DND-41 (cell line): ENCODE measurements at regions not wholly inside any gene's neighbourhood (a gene's known extent, or its start where the extent isn't known, plus 50 kb on each side); places are given as distances from the start of the nearest gene placed in this dataset.
"Not testable (repeated sequence)": the region's sequence is repeated elsewhere in the genome, so short reads cannot be mapped to it uniquely, and the experiment has no call there.

Experiments
- ATAC-seq: fragments of 200-7000 bp; cut with Tn5 transposase; 3 replicates; pipeline ENCODE4 v1.9.1; 2021; ENCODE audit warnings: low read depth; ENCODE audit not compliant: insufficient read depth
- DNase-seq: peaks from one replicate; pipeline ENCODE4 v3.0.0-alpha.2; 2020
- H2AFZ ChIP-seq: 2 replicates; pipeline ENCODE4 v1.6.0; 2012; ENCODE audit warnings: low read depth, low read length
- H3K27ac ChIP-seq: 2 replicates; pipeline ENCODE4 v1.5.1; 2012; ENCODE audit warnings: low read length, inconsistent platforms
- H3K27me3 ChIP-seq: fragments of 200-600 bp; sonication (generic); 2 replicates; pipeline ENCODE4 v1.6.0; 2012; ENCODE audit warnings: low read length, mild to moderate bottlenecking, inconsistent platforms; ENCODE audit not compliant: insufficient read depth, poor library complexity
- H3K36me3 ChIP-seq: 2 replicates; pipeline ENCODE4 v1.5.1; 2012; ENCODE audit warnings: low read length, inconsistent platforms; ENCODE audit not compliant: insufficient read depth
- H3K4me1 ChIP-seq: 2 replicates; pipeline ENCODE4 v1.5.1; 2012; ENCODE audit warnings: mild to moderate bottlenecking, low read length; ENCODE audit not compliant: insufficient read depth
- H3K4me2 ChIP-seq: 2 replicates; pipeline ENCODE4 v1.6.0; 2012; ENCODE audit warnings: mild to moderate bottlenecking, moderate library complexity, low read length, inconsistent platforms; ENCODE audit not compliant: insufficient read depth
- H3K4me3 ChIP-seq, 2 experiments: fragments of 200-600 bp in 1 of 2; shearing (Covaris generic) in 1 of 2; 2 replicates each; pipeline ENCODE4 v1.5.1; 2012 to 2016; ENCODE audit warnings: inconsistent platforms in 2 of 2, low read length in 2 of 2, mild to moderate bottlenecking in 2 of 2, low read depth in 1 of 2, moderate library complexity in 1 of 2
- H3K79me2 ChIP-seq: 2 replicates; pipeline ENCODE4 v1.6.0; 2012; ENCODE audit warnings: low read length, inconsistent platforms; ENCODE audit not compliant: insufficient read depth
- H3K9ac ChIP-seq: 2 replicates; pipeline ENCODE4 v1.6.0; 2012; ENCODE audit warnings: low read depth, mild to moderate bottlenecking, inconsistent platforms, low read length, moderate library complexity
- H3K9me3 ChIP-seq: 2 replicates; pipeline ENCODE4 v1.5.1; 2012; ENCODE audit warnings: low read length, moderate library complexity, mild to moderate bottlenecking, inconsistent platforms; ENCODE audit not compliant: insufficient read depth, severe bottlenecking
- H4K20me1 ChIP-seq: 2 replicates; pipeline ENCODE4 v1.6.0; 2012; ENCODE audit warnings: low read length; ENCODE audit not compliant: insufficient read depth
- EZH2 ChIP-seq: IDR thresholded peaks from 3 replicates; pipeline ENCODE4 v1.6.1; 2012; ENCODE audit warnings: borderline replicate concordance, low read depth, mild to moderate bottlenecking, moderate library complexity, low read length, inconsistent platforms; ENCODE audit not compliant: severe bottlenecking
- TF ChIP-seq, protein P1 (sequence below): IDR thresholded peaks from 2 replicates; pipeline ENCODE4 v1.5.1; 2012; ENCODE audit warnings: borderline replicate concordance, low read length, moderate library complexity, mild to moderate bottlenecking; ENCODE audit not compliant: poor library complexity, severe bottlenecking; ENCODE audit errors: extremely low read depth

DNA sequence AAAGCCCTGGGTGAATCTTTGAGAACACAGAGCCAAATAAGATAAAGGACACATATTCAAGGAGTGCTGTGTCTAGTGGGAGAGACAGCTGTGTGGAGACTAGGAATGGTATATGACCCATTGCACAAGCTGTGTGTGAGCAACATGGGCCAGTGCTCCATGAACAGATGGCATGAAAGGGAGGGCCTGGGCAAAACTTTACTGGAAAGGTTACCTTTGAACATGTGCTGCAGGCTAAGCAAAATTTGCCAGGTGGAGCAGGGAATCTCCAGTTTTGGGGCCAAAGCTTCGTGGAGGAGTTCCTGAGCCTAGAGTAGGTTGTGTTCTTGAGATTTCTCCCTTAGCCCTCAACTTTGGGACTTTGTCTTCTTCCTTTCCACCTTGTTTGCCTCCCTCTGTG, 446.1 kb upstream of the PROX1 start:
- H3K36me3 ChIP-seq, result no peaks in the 10 kb centered on the region
- H3K9me3 ChIP-seq, result no peaks in the 10 kb centered on the region
- TF ChIP-seq, protein P1, sequence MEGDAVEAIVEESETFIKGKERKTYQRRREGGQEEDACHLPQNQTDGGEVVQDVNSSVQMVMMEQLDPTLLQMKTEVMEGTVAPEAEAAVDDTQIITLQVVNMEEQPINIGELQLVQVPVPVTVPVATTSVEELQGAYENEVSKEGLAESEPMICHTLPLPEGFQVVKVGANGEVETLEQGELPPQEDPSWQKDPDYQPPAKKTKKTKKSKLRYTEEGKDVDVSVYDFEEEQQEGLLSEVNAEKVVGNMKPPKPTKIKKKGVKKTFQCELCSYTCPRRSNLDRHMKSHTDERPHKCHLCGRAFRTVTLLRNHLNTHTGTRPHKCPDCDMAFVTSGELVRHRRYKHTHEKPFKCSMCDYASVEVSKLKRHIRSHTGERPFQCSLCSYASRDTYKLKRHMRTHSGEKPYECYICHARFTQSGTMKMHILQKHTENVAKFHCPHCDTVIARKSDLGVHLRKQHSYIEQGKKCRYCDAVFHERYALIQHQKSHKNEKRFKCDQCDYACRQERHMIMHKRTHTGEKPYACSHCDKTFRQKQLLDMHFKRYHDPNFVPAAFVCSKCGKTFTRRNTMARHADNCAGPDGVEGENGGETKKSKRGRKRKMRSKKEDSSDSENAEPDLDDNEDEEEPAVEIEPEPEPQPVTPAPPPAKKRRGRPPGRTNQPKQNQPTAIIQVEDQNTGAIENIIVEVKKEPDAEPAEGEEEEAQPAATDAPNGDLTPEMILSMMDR, result no peak
- no peak for TF ChIP-seq EZH2
- no peak overlapping the region for H3K4me2 ChIP-seq
- ATAC-seq (no peak), DNase-seq (no peak)
- no peak overlapping the region for H3K4me3 ChIP-seq
- no peak overlapping the region for H3K27ac ChIP-seq
- H2AFZ ChIP-seq, result no peak overlapping the region
- no peaks in the 10 kb centered on the region for H4K20me1 ChIP-seq
- H3K27me3 ChIP-seq, result peaks cover 6% of the 10 kb centered on the region
- no peak overlapping the region for H3K9ac ChIP-seq
- H3K79me2 ChIP-seq, result no peaks in the 10 kb centered on the region
- H3K4me1 ChIP-seq, result no peaks in the 10 kb centered on the region

DNA sequence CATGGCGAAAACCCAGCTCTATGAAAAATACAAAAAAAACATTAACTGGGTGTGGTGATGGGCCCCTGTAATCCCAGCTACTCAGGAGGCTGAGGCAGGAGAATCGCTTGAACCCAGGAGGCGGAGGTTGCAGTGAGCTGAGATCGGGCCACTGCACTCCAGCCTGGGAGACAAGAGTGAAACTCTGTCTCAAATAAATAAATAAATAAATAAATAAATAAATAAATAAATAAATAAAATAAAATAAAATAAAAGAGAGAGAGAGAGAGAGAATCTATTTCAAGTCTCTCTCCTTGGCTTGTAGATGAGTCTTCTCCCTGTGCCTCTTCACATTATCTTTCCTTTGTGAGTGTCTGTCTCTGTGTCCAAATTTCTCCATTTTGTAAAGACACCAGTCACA, 442.6 kb upstream of the PROX1 start:
- not testable (repeated sequence) for H3K79me2 ChIP-seq, H3K9me3 ChIP-seq, H3K4me3 ChIP-seq, H3K27me3 ChIP-seq, H3K9ac ChIP-seq, H2AFZ ChIP-seq, H3K36me3 ChIP-seq, ATAC-seq, H3K4me1 ChIP-seq, H3K27ac ChIP-seq, DNase-seq, H3K4me2 ChIP-seq, H4K20me1 ChIP-seq

DNA sequence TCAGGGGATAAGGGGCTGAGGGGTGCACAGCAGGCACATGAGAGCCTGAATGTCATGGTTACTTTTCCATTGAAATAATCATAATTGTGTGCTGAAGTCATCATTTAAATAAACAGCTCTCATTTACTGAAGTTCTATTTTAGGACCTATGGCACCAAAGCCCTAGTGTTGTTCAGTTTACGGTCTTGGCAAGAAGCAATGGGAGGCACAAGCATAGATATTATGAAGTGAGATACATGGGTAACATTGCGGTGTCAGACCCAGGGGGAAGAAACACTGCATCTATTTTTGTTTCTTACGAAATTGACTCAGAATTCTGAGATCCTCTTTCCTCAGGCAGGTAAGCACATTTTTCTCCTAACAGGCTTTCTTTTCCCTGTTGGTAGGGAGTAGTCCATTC, 437.8 kb upstream of the PROX1 start:
- no peak overlapping the region for H2AFZ ChIP-seq
- no peaks in the 10 kb centered on the region for H3K79me2 ChIP-seq
- H4K20me1 ChIP-seq, result no peaks in the 10 kb centered on the region
- ATAC-seq (no peak), DNase-seq (no peak)
- H3K9ac ChIP-seq, result no peak overlapping the region
- no peaks in the 10 kb centered on the region for H3K9me3 ChIP-seq
- no peaks in the 10 kb centered on the region for H3K36me3 ChIP-seq
- no peak overlapping the region for H3K27ac ChIP-seq
- H3K27me3 ChIP-seq, result peaks cover 3% of the 10 kb centered on the region
- H3K4me3 ChIP-seq, result no peak overlapping the region
- no peak overlapping the region for H3K4me2 ChIP-seq
- TF ChIP-seq, protein P1, result no peak
- TF ChIP-seq EZH2, result no peak
- no peaks in the 10 kb centered on the region for H3K4me1 ChIP-seq

DNA sequence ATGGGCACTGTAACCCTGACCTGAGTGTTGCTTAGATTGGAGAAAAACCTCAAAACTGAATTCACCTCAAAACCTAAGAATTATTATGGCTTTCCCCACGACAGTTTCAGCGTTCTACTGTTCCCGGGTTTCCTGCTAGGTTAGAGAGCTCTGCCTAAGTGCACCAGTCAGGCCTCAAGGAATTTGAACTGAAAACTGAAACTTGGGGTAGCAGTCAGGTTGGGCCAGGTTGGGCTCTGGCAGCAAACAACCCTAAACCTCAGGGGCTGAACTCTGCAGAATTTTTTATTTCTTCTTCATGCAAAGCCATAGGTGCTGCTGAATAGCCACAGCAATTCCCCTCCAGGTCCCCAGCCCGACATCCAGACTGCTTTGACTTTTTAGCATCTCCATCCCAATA, 437.0 kb upstream of the PROX1 start:
- H3K9me3 ChIP-seq, result no peaks in the 10 kb centered on the region
- H3K79me2 ChIP-seq, result no peaks in the 10 kb centered on the region
- no peaks in the 10 kb centered on the region for H3K4me1 ChIP-seq
- TF ChIP-seq EZH2, result no peak
- TF ChIP-seq, protein P1, result no peak
- no peak for DNase-seq
- H3K36me3 ChIP-seq, result no peaks in the 10 kb centered on the region
- H3K9ac ChIP-seq, result no peak overlapping the region
- H3K27me3 ChIP-seq, result peaks cover 3% of the 10 kb centered on the region
- no peak overlapping the region for H2AFZ ChIP-seq
- no peak overlapping the region for H3K4me2 ChIP-seq
- no peaks in the 10 kb centered on the region for H4K20me1 ChIP-seq
- ATAC-seq, result no peak
- H3K27ac ChIP-seq, result no peak overlapping the region
- no peak overlapping the region for H3K4me3 ChIP-seq
